Dendritic cell treated with granulocyte-macrophage colony-stimulating factor and Interleukin-4, amounts not matched to agents 40 ng/mL and 50 ng/mL, for 4 days (primary cell): ENCODE measurements at regions not wholly inside any gene's neighbourhood (a gene's known extent, or its start where the extent isn't known, plus 50 kb on each side); places are given as distances from the start of the nearest gene placed in this dataset.
"Not testable (repeated sequence)": the region's sequence is repeated elsewhere in the genome, so short reads cannot be mapped to it uniquely, and the experiment has no call there.

ENCODE experiments used
- H3K27ac Mint-ChIP-seq: one replicate; pipeline ENCODE4 v1.8.0; 2022; ENCODE audit warnings: mild to moderate bottlenecking, mixed read lengths
- H3K27me3 Mint-ChIP-seq: one replicate; pipeline ENCODE4 v1.8.0; 2022; ENCODE audit warnings: mild to moderate bottlenecking, mixed read lengths
- H3K36me3 Mint-ChIP-seq: one replicate; pipeline ENCODE4 v1.8.0; 2022; ENCODE audit warnings: low read depth, mixed read lengths
- H3K4me1 Mint-ChIP-seq: one replicate; pipeline ENCODE4 v1.8.0; 2022; ENCODE audit warnings: low read depth, mixed read lengths
- H3K4me3 Mint-ChIP-seq: one replicate; pipeline ENCODE4 v1.8.0; 2022; ENCODE audit warnings: mild to moderate bottlenecking, moderate library complexity, mixed read lengths
- H3K9me3 Mint-ChIP-seq: one replicate; pipeline ENCODE4 v1.8.0; 2022; ENCODE audit warnings: mixed read lengths
- intact Hi-C: fragments of 100-400 bp; cut with micrococcal nuclease; formaldehyde crosslinking; loops from one replicate; pipeline ENCODE4 v1.15.0; 2022

DNA sequence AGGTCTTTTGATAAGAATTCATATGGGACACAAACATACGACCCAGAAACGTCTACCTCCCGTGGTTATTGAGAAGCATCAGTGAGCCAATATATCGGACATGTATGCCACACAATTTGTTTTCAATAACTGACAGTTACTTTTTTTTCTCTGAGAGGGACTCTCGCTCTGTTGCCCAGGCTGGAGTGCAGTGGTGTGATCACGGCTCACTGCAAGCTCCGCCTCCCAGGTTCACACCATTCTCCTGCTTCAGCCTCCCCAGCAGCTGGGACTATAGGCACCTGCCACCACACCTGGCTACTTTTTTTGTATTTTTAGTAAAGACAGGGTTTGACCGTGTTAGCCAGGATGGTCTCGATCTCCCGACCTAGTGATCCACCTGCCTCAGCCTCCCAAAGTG, 64.6 kb upstream of the ADA2 start:
- H3K36me3 Mint-ChIP-seq, H3K4me3 Mint-ChIP-seq, H3K27ac Mint-ChIP-seq, H3K9me3 Mint-ChIP-seq, intact Hi-C loops: not testable (repeated sequence)
- H3K27me3 Mint-ChIP-seq = peaks cover 41% of the 10 kb centered on the region
- H3K4me1 Mint-ChIP-seq = peaks cover 28% of the 10 kb centered on the region

GRCh38 chr22:17283423-17283822, 64.2 kb upstream of the ADA2 start:
- Mint-ChIP-seq H3K27me3 (peaks cover 37% of the 10 kb centered on the region), H3K9me3 (no peaks in the 10 kb centered on the region), H3K4me3 (no peak overlapping the region), H3K27ac (no peak overlapping the region), H3K36me3 (no peaks in the 10 kb centered on the region), H3K4me1 (peaks cover 31% of the 10 kb centered on the region)
- intact Hi-C loops = no loop called here

GRCh38 chr22:17281440-17281841, 62.2 kb upstream of the ADA2 start:
- Mint-ChIP-seq H3K4me1 (peaks cover 33% of the 10 kb centered on the region), H3K27me3 (peaks cover 24% of the 10 kb centered on the region), H3K9me3 (no peaks in the 10 kb centered on the region), H3K27ac (peak overlapping the region; percentile 65), H3K4me3 (no peak overlapping the region), H3K36me3 (no peaks in the 10 kb centered on the region)
- intact Hi-C loops = no loop called here

DNA sequence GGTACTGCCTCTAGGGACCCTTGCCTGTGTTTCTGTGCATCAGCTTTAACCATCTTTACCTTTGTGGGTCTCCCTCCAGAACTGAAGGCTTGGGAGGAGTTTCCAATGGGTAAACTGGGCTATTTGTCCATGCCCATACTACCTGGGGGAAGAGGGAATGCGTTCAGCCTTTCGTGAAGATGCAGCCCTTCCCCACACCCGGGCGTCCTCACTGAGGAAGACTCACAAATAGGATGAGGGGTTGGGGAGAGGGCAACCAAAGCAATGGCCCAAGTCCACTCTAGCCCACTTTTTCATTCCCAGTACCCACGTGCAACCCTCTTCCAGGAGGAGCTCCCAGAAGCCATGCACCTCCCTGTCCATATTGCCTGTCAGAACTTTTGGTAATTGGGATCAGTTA, 61.8 kb upstream of the ADA2 start:
- H3K27me3 Mint-ChIP-seq = peaks cover 20% of the 10 kb centered on the region
- peak overlapping the region; percentile 65 for H3K27ac Mint-ChIP-seq
- no peak overlapping the region for H3K4me3 Mint-ChIP-seq
- intact Hi-C loops = no loop called here
- H3K36me3 Mint-ChIP-seq = no peaks in the 10 kb centered on the region
- H3K4me1 Mint-ChIP-seq = peaks cover 33% of the 10 kb centered on the region
- H3K9me3 Mint-ChIP-seq = no peaks in the 10 kb centered on the region

DNA sequence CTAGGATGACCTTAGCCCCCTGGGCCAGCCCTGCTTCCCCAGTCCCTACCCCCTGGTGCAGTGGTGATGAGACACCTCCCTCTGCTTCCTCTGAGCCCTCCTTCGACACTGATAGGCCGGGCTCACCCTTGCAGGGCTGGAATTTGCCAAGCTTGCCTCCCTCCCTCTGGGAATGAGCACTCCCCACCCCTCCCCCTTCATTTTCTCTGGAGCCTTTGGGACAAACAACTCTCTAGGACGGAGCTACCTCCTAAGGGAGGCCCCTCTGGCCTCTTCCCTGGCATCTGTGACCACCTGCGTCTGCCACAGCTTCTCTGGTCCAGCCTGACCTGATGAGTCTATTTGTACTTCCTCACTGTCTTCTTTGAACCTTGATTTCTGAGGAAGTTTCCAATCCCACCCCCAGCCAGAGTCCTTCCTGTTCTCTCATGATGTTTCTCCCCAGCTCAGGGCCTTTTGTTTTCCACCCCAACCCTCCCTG, 53.3 kb upstream of the ADA2 start:
- Mint-ChIP-seq H3K27me3 (peaks cover 2% of the 10 kb centered on the region), H3K4me3 (no peak overlapping the region), H3K27ac (peak overlapping the region; percentile 76), H3K36me3 (no peaks in the 10 kb centered on the region), H3K9me3 (no peaks in the 10 kb centered on the region), H3K4me1 (peaks cover 48% of the 10 kb centered on the region)
- intact Hi-C loops = no loop called here

GRCh38 chr22:17271711-17272451, 52.6 kb upstream of the ADA2 start:
- H3K27me3 Mint-ChIP-seq = peaks cover 2% of the 10 kb centered on the region
- H3K27ac Mint-ChIP-seq = no peak overlapping the region
- no peaks in the 10 kb centered on the region for H3K9me3 Mint-ChIP-seq
- peaks cover 48% of the 10 kb centered on the region for H3K4me1 Mint-ChIP-seq
- no peaks in the 10 kb centered on the region for H3K36me3 Mint-ChIP-seq
- intact Hi-C loops = no loop called here
- H3K4me3 Mint-ChIP-seq = no peak overlapping the region

- Mint-ChIP-seq H3K27ac (peak overlapping the region; percentile 30), H3K4me3 (no peak overlapping the region), H3K27me3 (peaks cover 7% of the 10 kb centered on the region), H3K36me3 (no peaks in the 10 kb centered on the region), H3K9me3 (no peaks in the 10 kb centered on the region), H3K4me1 (peaks cover 55% of the 10 kb centered on the region)
- intact Hi-C loops = loop anchor here (5.0 kb wide), 1 partner anchor 223 kb away; no protein-coding TSS in a partner anchor
Observed at GRCh38 chr22:17269607-17270261, 50.5 kb upstream of the ADA2 start.

DNA sequence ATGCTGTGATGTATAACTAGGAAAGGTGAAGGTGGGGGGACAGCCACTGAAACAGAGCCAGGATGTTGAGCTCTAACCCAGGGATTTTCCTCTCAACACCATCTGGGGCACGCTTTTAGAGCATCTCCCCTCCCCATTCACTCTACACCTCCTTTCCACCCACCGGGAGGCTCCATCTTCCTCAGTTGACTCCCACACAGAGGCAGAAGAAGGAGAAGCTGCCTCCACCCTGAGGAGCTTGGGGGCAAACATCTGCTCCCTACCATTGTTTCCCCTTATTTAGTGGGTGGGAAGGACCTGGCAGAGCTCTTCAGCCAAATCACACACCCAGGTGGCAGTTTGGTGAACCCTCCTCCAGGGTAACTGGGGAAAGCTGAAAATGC, 50.0 kb upstream of the ADA2 start:
- Mint-ChIP-seq H3K36me3 (no peaks in the 10 kb centered on the region), H3K27ac (no peak overlapping the region), H3K4me1 (peaks cover 60% of the 10 kb centered on the region), H3K27me3 (peaks cover 7% of the 10 kb centered on the region), H3K9me3 (no peaks in the 10 kb centered on the region), H3K4me3 (no peak overlapping the region)
- intact Hi-C loops = loop anchor here (5.0 kb wide), 1 partner anchor 223 kb away; no protein-coding TSS in a partner anchor
